VCaP (cell line): ENCODE measurements at regions not wholly inside any gene's neighbourhood (a gene's known extent, or its start where the extent isn't known, plus 50 kb on each side); places are given as distances from the start of the nearest gene placed in this dataset.

Experiments
- H3K27ac ChIP-seq: fragments of 450-650 bp; 2 replicates; pipeline ENCODE4 v1.5.1; 2017
- TF ChIP-seq, protein P1 (sequence below): fragments of 450-650 bp; conservative IDR thresholded peaks from 2 replicates; pipeline ENCODE4 v1.5.1; 2017; ENCODE audit warnings: mild to moderate bottlenecking, moderate library complexity

- TF ChIP-seq, protein P1, sequence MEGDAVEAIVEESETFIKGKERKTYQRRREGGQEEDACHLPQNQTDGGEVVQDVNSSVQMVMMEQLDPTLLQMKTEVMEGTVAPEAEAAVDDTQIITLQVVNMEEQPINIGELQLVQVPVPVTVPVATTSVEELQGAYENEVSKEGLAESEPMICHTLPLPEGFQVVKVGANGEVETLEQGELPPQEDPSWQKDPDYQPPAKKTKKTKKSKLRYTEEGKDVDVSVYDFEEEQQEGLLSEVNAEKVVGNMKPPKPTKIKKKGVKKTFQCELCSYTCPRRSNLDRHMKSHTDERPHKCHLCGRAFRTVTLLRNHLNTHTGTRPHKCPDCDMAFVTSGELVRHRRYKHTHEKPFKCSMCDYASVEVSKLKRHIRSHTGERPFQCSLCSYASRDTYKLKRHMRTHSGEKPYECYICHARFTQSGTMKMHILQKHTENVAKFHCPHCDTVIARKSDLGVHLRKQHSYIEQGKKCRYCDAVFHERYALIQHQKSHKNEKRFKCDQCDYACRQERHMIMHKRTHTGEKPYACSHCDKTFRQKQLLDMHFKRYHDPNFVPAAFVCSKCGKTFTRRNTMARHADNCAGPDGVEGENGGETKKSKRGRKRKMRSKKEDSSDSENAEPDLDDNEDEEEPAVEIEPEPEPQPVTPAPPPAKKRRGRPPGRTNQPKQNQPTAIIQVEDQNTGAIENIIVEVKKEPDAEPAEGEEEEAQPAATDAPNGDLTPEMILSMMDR: no peak
- no peak overlapping the region for H3K27ac ChIP-seq
Measured at GRCh38 chr2:15798701-15799431, 141.5 kb upstream of the MYCN start.

GRCh38 chr2:15799432-15799827 is 140.9 kb upstream of the MYCN start:
- no peak overlapping the region for H3K27ac ChIP-seq
- TF ChIP-seq, protein P1: no peak

- TF ChIP-seq, protein P1: no peak
- H3K27ac ChIP-seq: no peak overlapping the region
Measured at GRCh38 chr2:15800495-15801329, 139.6 kb upstream of the MYCN start.

- TF ChIP-seq, protein P1: no peak
- H3K27ac ChIP-seq: no peak overlapping the region
Measured at GRCh38 chr2:15801439-15801838, 138.9 kb upstream of the MYCN start.

DNA sequence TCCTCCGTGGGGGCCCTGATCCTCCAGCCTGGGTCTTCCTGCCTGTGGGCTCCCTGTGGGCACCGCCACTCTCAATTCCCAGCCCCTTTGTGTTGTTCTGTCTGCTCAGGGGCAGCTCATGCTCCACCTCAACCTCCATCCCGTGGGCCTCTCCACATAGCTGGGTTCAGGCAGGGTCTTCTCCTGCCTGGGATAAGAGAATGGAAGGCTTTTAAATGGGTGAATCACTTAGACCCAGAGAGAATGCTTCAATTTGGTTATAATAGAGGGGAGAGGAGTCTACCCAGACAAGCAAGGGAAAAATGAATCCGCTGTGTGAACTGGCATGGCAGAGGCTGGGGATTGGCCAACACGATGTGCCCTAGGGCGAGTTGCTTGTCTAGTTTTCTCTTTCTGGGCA is 138.4 kb upstream of the MYCN start:
- TF ChIP-seq, protein P1: no peak
- H3K27ac ChIP-seq: no peak overlapping the region

DNA sequence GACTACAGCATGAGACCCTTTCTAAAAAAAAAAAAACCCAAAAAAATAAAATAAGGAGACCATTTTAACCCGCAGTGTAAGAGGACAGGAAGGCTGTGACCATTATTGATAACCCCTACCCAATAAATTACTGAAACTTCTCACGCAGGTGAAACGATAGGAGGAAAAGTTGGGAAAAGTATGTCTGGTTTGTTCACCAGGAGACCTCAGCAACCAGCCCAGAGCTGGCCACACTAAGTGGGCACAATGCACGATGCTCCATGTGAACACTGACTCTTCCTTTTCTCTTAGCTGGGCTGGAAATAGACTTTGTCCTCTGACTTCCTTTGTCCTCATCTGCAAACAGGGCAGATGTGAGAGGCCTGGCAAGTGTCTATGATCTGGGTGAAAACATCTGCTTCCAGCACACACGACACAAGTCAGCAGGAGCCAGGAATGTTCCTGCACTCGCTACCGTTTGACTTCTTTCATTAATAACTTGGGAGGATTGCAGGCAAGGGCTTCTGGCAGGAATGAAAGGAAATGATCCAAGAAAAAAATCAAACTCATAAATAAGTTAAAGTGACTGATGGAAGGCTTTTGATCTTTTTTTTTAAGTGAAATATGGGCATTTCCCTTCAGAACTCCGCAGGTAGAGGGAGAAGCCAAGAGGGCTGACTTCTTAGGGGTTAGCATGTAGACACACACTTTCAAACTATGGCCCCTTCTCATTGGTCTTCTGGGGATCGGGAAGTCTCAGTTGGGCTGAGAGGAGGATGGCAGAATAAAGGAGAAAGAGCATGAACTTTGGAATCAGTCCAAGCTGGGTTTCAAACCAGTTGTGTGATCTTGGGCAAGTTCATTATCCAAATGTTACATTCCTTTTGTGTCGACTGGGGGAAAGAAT is 137.4 kb upstream of the MYCN start:
- no peak overlapping the region for H3K27ac ChIP-seq
- TF ChIP-seq, protein P1: no peak
